ENCODE measurements at regions not wholly inside any gene's neighbourhood (a gene's known extent, or its start where the extent isn't known, plus 50 kb on each side); places are given as distances from the start of the nearest gene placed in this dataset.

DNA sequence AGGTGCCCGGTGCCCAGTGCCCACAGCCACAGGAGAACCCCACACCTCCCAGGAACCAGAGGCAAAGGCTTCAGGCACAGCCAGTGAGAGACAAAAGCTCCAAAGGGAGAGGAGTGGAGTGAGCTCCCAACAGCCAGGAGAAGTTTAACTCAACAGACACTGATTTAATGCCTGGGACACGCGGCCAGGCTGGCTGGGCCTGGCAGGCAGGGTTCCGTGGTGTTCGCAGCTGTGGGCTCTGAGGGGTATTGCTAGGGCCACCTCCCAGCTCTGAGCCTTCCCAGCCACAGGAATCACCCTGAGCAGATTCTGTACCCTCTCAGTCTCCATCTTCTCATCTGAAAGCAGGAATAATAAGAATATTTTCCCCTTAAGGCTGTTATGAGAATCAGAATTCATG, 222.5 kb downstream of the NPHP4 start:
- no peak for TF ChIP-seq POLR2A (IDR thresholded peaks at IDR 0.05)
- TF ChIP-seq CTCF (IDR thresholded peaks at IDR 0.05): no peak
- no peak for TF ChIP-seq EP300 (IDR thresholded peaks at IDR 0.05)
